Stimulated activated CD4-positive, alpha-beta T cell treated with anti-CD3 and anti-CD28 coated beads, Interleukin-1b, Interleukin-23, amount 100 ng/mL, for 4 hours (primary cell): ENCODE measurements at regions not wholly inside any gene's neighbourhood (a gene's known extent, or its start where the extent isn't known, plus 50 kb on each side); places are given as distances from the start of the nearest gene placed in this dataset.
"Not testable (repeated sequence)": the region's sequence is repeated elsewhere in the genome, so short reads cannot be mapped to it uniquely, and the experiment has no call there.

ENCODE experiments used
- DNase-seq, 2 donors: peaks; one replicate each; pipeline ENCODE4 v3.0.0-alpha.2; 2020; ENCODE audit warnings: low read depth in 2 of 2

GRCh38 chr7:94174375-94174774 is 170.2 kb upstream of the BET1 start:
- DNase-seq: no peak

- no peak for DNase-seq
These were observed 170.8 kb upstream of the BET1 start for GRCh38 chr7:94174956-94175355.

- DNase-seq: no peak
These were observed 172.6 kb upstream of the BET1 start for GRCh38 chr7:94176694-94177200.

GRCh38 chr7:94177441-94177840 is 173.3 kb upstream of the BET1 start:
- no peak for DNase-seq

GRCh38 chr7:94178230-94178629 is 174.1 kb upstream of the BET1 start:
- no peak for DNase-seq

GRCh38 chr7:94179466-94179865 is 175.3 kb upstream of the BET1 start:
- no peak for DNase-seq

- no peak for DNase-seq
These were observed 177.9 kb upstream of the BET1 start for GRCh38 chr7:94182066-94182465.

- no peak for DNase-seq
These were observed 178.6 kb upstream of the BET1 start for GRCh38 chr7:94182721-94183120.

GRCh38 chr7:94183289-94183749 is 179.2 kb upstream of the BET1 start:
- no peak for DNase-seq

GRCh38 chr7:94183891-94184290 is 179.7 kb upstream of the BET1 start:
- DNase-seq: no peak

- DNase-seq: no peak
These were observed 184.2 kb upstream of the BET1 start for GRCh38 chr7:94188350-94188749.

- DNase-seq: no peak
These were observed 186.5 kb upstream of the BET1 start for GRCh38 chr7:94190599-94191061.

GRCh38 chr7:94194426-94194825 is 190.3 kb upstream of the BET1 start:
- not testable (repeated sequence) for DNase-seq

GRCh38 chr7:94195201-94195600 is 191.0 kb upstream of the BET1 start:
- DNase-seq: no peak

GRCh38 chr7:94195813-94196212 is 191.7 kb upstream of the BET1 start:
- DNase-seq: no peak

- no peak for DNase-seq
These were observed 189.2 kb upstream of the COL1A2 start for GRCh38 chr7:94205529-94205928.

- DNase-seq: no peak
These were observed 188.4 kb upstream of the COL1A2 start for GRCh38 chr7:94206295-94206694.

- DNase-seq: no peak
These were observed 182.5 kb upstream of the COL1A2 start for GRCh38 chr7:94212160-94212559.

- DNase-seq: no peak
These were observed 177.7 kb upstream of the COL1A2 start for GRCh38 chr7:94216944-94217461.

- DNase-seq: no peak
These were observed 176.9 kb upstream of the COL1A2 start for GRCh38 chr7:94217766-94218165.

GRCh38 chr7:94222516-94222915 is 172.2 kb upstream of the COL1A2 start:
- no peak for DNase-seq

GRCh38 chr7:94223375-94224084 is 171.2 kb upstream of the COL1A2 start:
- no peak for DNase-seq

GRCh38 chr7:94228223-94228622 is 166.5 kb upstream of the COL1A2 start:
- no peak for DNase-seq
